OCI-LY3 (cell line): ENCODE measurements at regions not wholly inside any gene's neighbourhood (a gene's known extent, or its start where the extent isn't known, plus 50 kb on each side); places are given as distances from the start of the nearest gene placed in this dataset.

ENCODE experiments used
- EZH2phosphoT487 ChIP-seq: fragments of 200-600 bp; shearing (Covaris generic); IDR thresholded peaks from 2 replicates; pipeline ENCODE4 v1.6.1; 2018; ENCODE audit warnings: antibody characterized with exemption, mixed run types, low read depth
- TF ChIP-seq, protein P1 (sequence below): fragments of 200-600, 300-600 bp; sonication (generic); IDR thresholded peaks from 2 replicates; pipeline ENCODE4 v1.5.1; 2014; ENCODE audit warnings: antibody characterized with exemption, low read length, low read depth

- TF ChIP-seq, protein P1, sequence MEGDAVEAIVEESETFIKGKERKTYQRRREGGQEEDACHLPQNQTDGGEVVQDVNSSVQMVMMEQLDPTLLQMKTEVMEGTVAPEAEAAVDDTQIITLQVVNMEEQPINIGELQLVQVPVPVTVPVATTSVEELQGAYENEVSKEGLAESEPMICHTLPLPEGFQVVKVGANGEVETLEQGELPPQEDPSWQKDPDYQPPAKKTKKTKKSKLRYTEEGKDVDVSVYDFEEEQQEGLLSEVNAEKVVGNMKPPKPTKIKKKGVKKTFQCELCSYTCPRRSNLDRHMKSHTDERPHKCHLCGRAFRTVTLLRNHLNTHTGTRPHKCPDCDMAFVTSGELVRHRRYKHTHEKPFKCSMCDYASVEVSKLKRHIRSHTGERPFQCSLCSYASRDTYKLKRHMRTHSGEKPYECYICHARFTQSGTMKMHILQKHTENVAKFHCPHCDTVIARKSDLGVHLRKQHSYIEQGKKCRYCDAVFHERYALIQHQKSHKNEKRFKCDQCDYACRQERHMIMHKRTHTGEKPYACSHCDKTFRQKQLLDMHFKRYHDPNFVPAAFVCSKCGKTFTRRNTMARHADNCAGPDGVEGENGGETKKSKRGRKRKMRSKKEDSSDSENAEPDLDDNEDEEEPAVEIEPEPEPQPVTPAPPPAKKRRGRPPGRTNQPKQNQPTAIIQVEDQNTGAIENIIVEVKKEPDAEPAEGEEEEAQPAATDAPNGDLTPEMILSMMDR = no peak
- no peak for TF ChIP-seq EZH2phosphoT487
These were observed 192.4 kb downstream of the GADD45G start for GRCh38 chr9:89797255-89797654.
